Testis (tissue), 2 donors: ENCODE measurements at regions not wholly inside any gene's neighbourhood (a gene's known extent, or its start where the extent isn't known, plus 50 kb on each side); places are given as distances from the start of the nearest gene placed in this dataset.

Experiments used
- CTCF ChIP-seq, 3 experiments: fragments of 450-650 bp in 2 of 3; fragments of 200-600 bp in 1 of 3; sonication (generic) in 1 of 3; IDR thresholded peaks; one replicate each; pipeline ENCODE4 v1.5.1; 2016 to 2019; ENCODE audit warnings: antibody characterized with exemption in 3 of 3, mild to moderate bottlenecking in 2 of 3, moderate library complexity in 1 of 3
- POLR2A ChIP-seq: fragments of 450-650 bp; IDR thresholded peaks from one replicate; pipeline ENCODE4 v1.6.1; 2017; ENCODE audit warnings: antibody characterized with exemption, mild to moderate bottlenecking, moderate library complexity

GRCh38 chr2:120528051-120528692 lies 182.2 kb downstream of the INHBB start:
- TF ChIP-seq CTCF (IDR thresholded peaks at IDR 0.05), result no peak
- no peak for TF ChIP-seq POLR2A
